GM21423 (cell line): ENCODE measurements at regions not wholly inside any gene's neighbourhood (a gene's known extent, or its start where the extent isn't known, plus 50 kb on each side); places are given as distances from the start of the nearest gene placed in this dataset.
"Not testable (repeated sequence)": the region's sequence is repeated elsewhere in the genome, so short reads cannot be mapped to it uniquely, and the experiment has no call there.

Experiments
- ATAC-seq: cut with Tn5 transposase; IDR thresholded peaks from one replicate; pipeline ENCODE4 v1.9.1; 2021; ENCODE audit warnings: mild to moderate bottlenecking, moderate library complexity; ENCODE audit not compliant: unreplicated experiment

- ATAC-seq = not testable (repeated sequence)
Observed at GRCh38 chr6:4725136-4725760, 51.0 kb upstream of the CDYL start.

- ATAC-seq = not testable (repeated sequence)
Observed at GRCh38 chr6:4724727-4725126, 51.5 kb upstream of the CDYL start.

- no peak for ATAC-seq
Observed at GRCh38 chr6:4723383-4723782, 52.8 kb upstream of the CDYL start.

GRCh38 chr6:4721368-4721767, 54.8 kb upstream of the CDYL start:
- not testable (repeated sequence) for ATAC-seq

GRCh38 chr6:4719491-4719890, 56.7 kb upstream of the CDYL start:
- ATAC-seq = no peak

- no peak for ATAC-seq
Observed at GRCh38 chr6:4717856-4718255, 58.3 kb upstream of the CDYL start.

GRCh38 chr6:4717124-4717523, 59.1 kb upstream of the CDYL start:
- no peak for ATAC-seq

GRCh38 chr6:4714961-4715501, 61.2 kb upstream of the CDYL start:
- ATAC-seq = no peak

GRCh38 chr6:4712291-4712690, 63.9 kb upstream of the CDYL start:
- ATAC-seq = no peak

- no peak for ATAC-seq
Observed at GRCh38 chr6:4707011-4707410, 69.2 kb upstream of the CDYL start.

GRCh38 chr6:4705809-4706208, 70.4 kb upstream of the CDYL start:
- ATAC-seq = no peak

GRCh38 chr6:4703382-4703781, 72.8 kb upstream of the CDYL start:
- no peak for ATAC-seq

- no peak for ATAC-seq
Observed at GRCh38 chr6:4698901-4699659, 77.1 kb upstream of the CDYL start.

GRCh38 chr6:4693173-4693970, 82.8 kb upstream of the CDYL start:
- ATAC-seq = no peak

GRCh38 chr6:4692664-4693063, 83.5 kb upstream of the CDYL start:
- no peak for ATAC-seq

GRCh38 chr6:4687989-4688947, 87.9 kb upstream of the CDYL start:
- no peak for ATAC-seq

- no peak for ATAC-seq
Observed at GRCh38 chr6:4687656-4687988, 88.6 kb upstream of the CDYL start.

- no peak for ATAC-seq
Observed at GRCh38 chr6:4682431-4683097, 93.6 kb upstream of the CDYL start.

GRCh38 chr6:4678506-4679300, 97.5 kb upstream of the CDYL start:
- no peak for ATAC-seq
